ENCODE measurements at regions not wholly inside any gene's neighbourhood (a gene's known extent, or its start where the extent isn't known, plus 50 kb on each side); places are given as distances from the start of the nearest gene placed in this dataset.

GRCh38 chr5:25481463-25481862 is 836.7 kb upstream of the CDH10 start:
- Mint-ChIP-seq H3K4me3 (no peak overlapping the region), H3K27ac (no peak overlapping the region)
- ATAC-seq = no peak

More at GRCh38 chr5:25481463-25481862, 836.7 kb upstream of the CDH10 start:
- Mint-ChIP-seq H3K4me1 (peaks cover 6% of the 10 kb centered on the region), H3K9me3 (peaks cover 13% of the 10 kb centered on the region), H3K27me3 (ENCODE audit: low read depth) (no peaks in the 10 kb centered on the region), H3K36me3 (peaks cover 12% of the 10 kb centered on the region)
- CTCF ChIA-PET = no interaction called here
- DNase-seq (ENCODE audit: low spot score) = no peak
- TF ChIP-seq ATF2 (CRISPR knock-in tag; IDR thresholded peaks at IDR 0.05; ENCODE audit: borderline replicate concordance, low read depth) = no peak
- no peak for TF ChIP-seq SOX15 (CRISPR knock-in tag; IDR thresholded peaks at IDR 0.05)
- TF ChIP-seq TEAD1 (CRISPR knock-in tag; IDR thresholded peaks at IDR 0.05) = no peak
- TF ChIP-seq, protein P1, sequence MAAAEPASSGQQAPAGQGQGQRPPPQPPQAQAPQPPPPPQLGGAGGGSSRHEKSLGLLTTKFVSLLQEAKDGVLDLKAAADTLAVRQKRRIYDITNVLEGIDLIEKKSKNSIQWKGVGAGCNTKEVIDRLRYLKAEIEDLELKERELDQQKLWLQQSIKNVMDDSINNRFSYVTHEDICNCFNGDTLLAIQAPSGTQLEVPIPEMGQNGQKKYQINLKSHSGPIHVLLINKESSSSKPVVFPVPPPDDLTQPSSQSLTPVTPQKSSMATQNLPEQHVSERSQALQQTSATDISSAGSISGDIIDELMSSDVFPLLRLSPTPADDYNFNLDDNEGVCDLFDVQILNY (CRISPR knock-in tag; IDR thresholded peaks at IDR 0.05) = no peak
- TF ChIP-seq, protein P2, sequence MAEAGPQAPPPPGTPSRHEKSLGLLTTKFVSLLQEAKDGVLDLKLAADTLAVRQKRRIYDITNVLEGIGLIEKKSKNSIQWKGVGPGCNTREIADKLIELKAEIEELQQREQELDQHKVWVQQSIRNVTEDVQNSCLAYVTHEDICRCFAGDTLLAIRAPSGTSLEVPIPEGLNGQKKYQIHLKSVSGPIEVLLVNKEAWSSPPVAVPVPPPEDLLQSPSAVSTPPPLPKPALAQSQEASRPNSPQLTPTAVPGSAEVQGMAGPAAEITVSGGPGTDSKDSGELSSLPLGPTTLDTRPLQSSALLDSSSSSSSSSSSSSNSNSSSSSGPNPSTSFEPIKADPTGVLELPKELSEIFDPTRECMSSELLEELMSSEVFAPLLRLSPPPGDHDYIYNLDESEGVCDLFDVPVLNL (CRISPR knock-in tag; IDR thresholded peaks at IDR 0.05; ENCODE audit: borderline replicate concordance, low read depth) = no peak
- no peak for TF ChIP-seq ZNF512 (CRISPR knock-in tag; IDR thresholded peaks at IDR 0.05; ENCODE audit: borderline replicate concordance)
- no peak for TF ChIP-seq CDX4 (CRISPR knock-in tag; IDR thresholded peaks at IDR 0.05; ENCODE audit: borderline replicate concordance)
- TF ChIP-seq MLX (CRISPR knock-in tag; IDR thresholded peaks at IDR 0.05) = no peak
- no peak for TF ChIP-seq ZNF263 (CRISPR knock-in tag; IDR thresholded peaks at IDR 0.05; ENCODE audit: low read depth)
- TF ChIP-seq NR2C2 (CRISPR knock-in tag; IDR thresholded peaks at IDR 0.05) = no peak
- TF ChIP-seq, protein P3, sequence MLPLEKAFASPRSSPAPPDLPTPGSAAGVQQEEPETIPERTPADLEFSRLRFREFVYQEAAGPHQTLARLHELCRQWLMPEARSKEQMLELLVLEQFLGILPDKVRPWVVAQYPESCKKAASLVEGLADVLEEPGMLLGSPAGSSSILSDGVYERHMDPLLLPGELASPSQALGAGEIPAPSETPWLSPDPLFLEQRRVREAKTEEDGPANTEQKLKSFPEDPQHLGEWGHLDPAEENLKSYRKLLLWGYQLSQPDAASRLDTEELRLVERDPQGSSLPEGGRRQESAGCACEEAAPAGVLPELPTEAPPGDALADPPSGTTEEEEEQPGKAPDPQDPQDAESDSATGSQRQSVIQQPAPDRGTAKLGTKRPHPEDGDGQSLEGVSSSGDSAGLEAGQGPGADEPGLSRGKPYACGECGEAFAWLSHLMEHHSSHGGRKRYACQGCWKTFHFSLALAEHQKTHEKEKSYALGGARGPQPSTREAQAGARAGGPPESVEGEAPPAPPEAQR (CRISPR knock-in tag; IDR thresholded peaks at IDR 0.05) = no peak
- no peak for TF ChIP-seq ZNF121 (CRISPR knock-in tag; IDR thresholded peaks at IDR 0.05)
- TF ChIP-seq HMGA2 (CRISPR knock-in tag; IDR thresholded peaks at IDR 0.05) = no peak
- TF ChIP-seq ESRRA (CRISPR knock-in tag; IDR thresholded peaks at IDR 0.05; ENCODE audit: borderline replicate concordance) = no peak
- no peak for TF ChIP-seq CBFB (CRISPR knock-in tag; IDR thresholded peaks at IDR 0.05; ENCODE audit: low read depth)
- no peak for TF ChIP-seq ATF6 (CRISPR knock-in tag; IDR thresholded peaks at IDR 0.05)
- no peak for TF ChIP-seq ZNF281 (CRISPR knock-in tag; IDR thresholded peaks at IDR 0.05)
- TF ChIP-seq GABPB1 (CRISPR knock-in tag; IDR thresholded peaks at IDR 0.05) = no peak
- TF ChIP-seq ZNF671 (CRISPR knock-in tag; IDR thresholded peaks at IDR 0.05) = no peak
- POLR2A ChIA-PET = no interaction called here

Data from WTC11 (cell line).